HEK293 (cell line): ENCODE measurements at regions not wholly inside any gene's neighbourhood (a gene's known extent, or its start where the extent isn't known, plus 50 kb on each side); places are given as distances from the start of the nearest gene placed in this dataset.

ENCODE experiments used
- CTCF ChIA-PET: fragments of 350-600 bp; formaldehyde crosslinking; extraction: SDS; loops from one replicate; lab custom pipeline; 2021; ENCODE audit warnings: antibody characterized with exemption; lab: Yijun Ruan, JAX
- POLR2A ChIA-PET: fragments of 300-600 bp; formaldehyde crosslinking; extraction: SDS; loops from one replicate; lab custom pipeline; 2020; ENCODE audit warnings: antibody characterized with exemption, inconsistent platforms; lab: Yijun Ruan, JAX
- H3K27ac ChIP-seq: fragments of 200-500 bp; sonication (Bioruptor generic); 2 replicates; pipeline ENCODE4 v1.5.1; 2014; ENCODE audit warnings: low read depth, low read length, control low read depth, inconsistent platforms; ENCODE audit errors: extremely low read depth
- H3K36me3 ChIP-seq, 2 experiments: fragments of 200-500 bp in 1 of 2; sonication (Bioruptor generic) in 1 of 2; 1 replicate in 1 of 2; 2 replicates in 1 of 2; pipeline ENCODE4 v1.5.1; 2014 to 2017; ENCODE audit warnings: inconsistent platforms in 2 of 2, low read length in 2 of 2; ENCODE audit not compliant: control insufficient read depth in 2 of 2, insufficient read depth in 1 of 2
- H3K4me1 ChIP-seq: fragments of 200-500 bp; sonication (Bioruptor generic); 2 replicates; pipeline ENCODE4 v1.5.1; 2014; ENCODE audit warnings: mild to moderate bottlenecking, low read length, inconsistent platforms; ENCODE audit not compliant: control insufficient read depth, insufficient read depth
- H3K4me3 ChIP-seq: 2 replicates; pipeline ENCODE4 v1.5.1; 2011; ENCODE audit warnings: low read depth, mild to moderate bottlenecking, control low read depth, low read length, moderate library complexity
- H3K9me3 ChIP-seq: fragments of 200-500 bp; sonication (Bioruptor generic); 2 replicates; pipeline ENCODE4 v1.5.1; 2014; ENCODE audit warnings: low read depth, low read length, inconsistent platforms; ENCODE audit not compliant: control insufficient read depth, insufficient read depth
- GFI1B ChIP-seq: fragments of 450-650 bp; formaldehyde crosslinking; IDR thresholded peaks from 2 replicates; pipeline ENCODE4 v1.5.1; 2016; ENCODE audit warnings: missing biosample characterization, missing genetic modification characterization
- KLF8 ChIP-seq: fragments of 450-650 bp; formaldehyde crosslinking; IDR thresholded peaks from 2 replicates; pipeline ENCODE4 v1.5.1; 2016; ENCODE audit warnings: missing biosample characterization, missing genetic modification characterization
- PRDM2 ChIP-seq: fragments of 450-650 bp; formaldehyde crosslinking; IDR thresholded peaks from 2 replicates; pipeline ENCODE4 v1.5.1; 2016; ENCODE audit warnings: missing biosample characterization, missing genetic modification characterization, borderline replicate concordance
- SP3 ChIP-seq: fragments of 450-650 bp; formaldehyde crosslinking; IDR thresholded peaks from 2 replicates; pipeline ENCODE4 v1.5.1; 2016; ENCODE audit warnings: missing biosample characterization, missing genetic modification characterization
- TCF7L2 ChIP-seq: IDR thresholded peaks from 2 replicates; pipeline ENCODE4 v1.6.1; 2011; ENCODE audit warnings: low read depth, mild to moderate bottlenecking, inconsistent platforms, low read length, moderate library complexity, borderline replicate concordance
- ZBTB7A ChIP-seq: fragments of 450-650 bp; formaldehyde crosslinking; IDR thresholded peaks from 2 replicates; pipeline ENCODE4 v1.5.1; 2016; ENCODE audit warnings: low read depth, missing biosample characterization, missing genetic modification characterization
- ZFP3 ChIP-seq: fragments of 450-650 bp; formaldehyde crosslinking; IDR thresholded peaks from 2 replicates; pipeline ENCODE4 v1.5.1; 2016; ENCODE audit warnings: low read depth, missing biosample characterization, missing genetic modification characterization
- ZFP41 ChIP-seq: fragments of 450-650 bp; formaldehyde crosslinking; IDR thresholded peaks from 2 replicates; pipeline ENCODE4 v1.5.1; 2016; ENCODE audit warnings: missing biosample characterization, missing genetic modification characterization, borderline replicate concordance
- ZNF146 ChIP-seq: fragments of 450-650 bp; formaldehyde crosslinking; IDR thresholded peaks from 2 replicates; pipeline ENCODE4 v1.5.1; 2016; ENCODE audit warnings: missing biosample characterization, missing genetic modification characterization
- ZNF19 ChIP-seq: fragments of 450-650 bp; formaldehyde crosslinking; IDR thresholded peaks from 2 replicates; pipeline ENCODE4; 2016; ENCODE audit warnings: missing biosample characterization, missing genetic modification characterization, low read depth
- ZNF26 ChIP-seq: fragments of 450-650 bp; formaldehyde crosslinking; IDR thresholded peaks from 2 replicates; pipeline ENCODE4 v1.5.1; 2016; ENCODE audit warnings: missing biosample characterization, missing genetic modification characterization
- ZNF404 ChIP-seq: fragments of 450-650 bp; formaldehyde crosslinking; IDR thresholded peaks from 2 replicates; pipeline ENCODE4 v1.5.1; 2017; ENCODE audit warnings: missing biosample characterization, missing genetic modification characterization
- ZNF510 ChIP-seq: fragments of 450-650 bp; formaldehyde crosslinking; IDR thresholded peaks from 2 replicates; pipeline ENCODE4 v1.5.1; 2018; ENCODE audit warnings: mild to moderate bottlenecking, missing genetic modification characterization, missing biosample characterization; ENCODE audit not compliant: insufficient replicate concordance
- ZNF555 ChIP-seq: fragments of 450-650 bp; formaldehyde crosslinking; conservative IDR thresholded peaks from 2 replicates; pipeline ENCODE4 v1.5.1; 2017; ENCODE audit warnings: missing biosample characterization, mild to moderate bottlenecking, missing genetic modification characterization, inconsistent platforms
- ZNF585B ChIP-seq: fragments of 450-650 bp; formaldehyde crosslinking; IDR thresholded peaks from 2 replicates; pipeline ENCODE4 v1.5.1; 2016; ENCODE audit warnings: missing biosample characterization, missing genetic modification characterization
- ZNF624 ChIP-seq: fragments of 450-650 bp; formaldehyde crosslinking; IDR thresholded peaks from 2 replicates; pipeline ENCODE4 v1.5.1; 2017; ENCODE audit warnings: missing biosample characterization, missing genetic modification characterization
- ZNF704 ChIP-seq: fragments of 450-650 bp; formaldehyde crosslinking; IDR thresholded peaks from 2 replicates; pipeline ENCODE4 v1.5.1; 2016; ENCODE audit warnings: missing biosample characterization, missing genetic modification characterization
- ZNF768 ChIP-seq: fragments of 450-650 bp; formaldehyde crosslinking; IDR thresholded peaks from 2 replicates; pipeline ENCODE4 v1.5.1; 2018; ENCODE audit warnings: missing biosample characterization, mild to moderate bottlenecking, missing genetic modification characterization
- ZSCAN23 ChIP-seq: fragments of 450-650 bp; formaldehyde crosslinking; IDR thresholded peaks from 2 replicates; pipeline ENCODE4 v1.5.1; 2016; ENCODE audit warnings: missing biosample characterization, missing genetic modification characterization
- ZXDB ChIP-seq: fragments of 450-650 bp; formaldehyde crosslinking; IDR thresholded peaks from 2 replicates; pipeline ENCODE4 v1.5.1; 2016; ENCODE audit warnings: missing biosample characterization, missing genetic modification characterization
- TF ChIP-seq, protein P1 (sequence below): fragments of 450-650 bp; formaldehyde crosslinking; IDR thresholded peaks from 2 replicates; pipeline ENCODE4 v1.5.1; 2017; ENCODE audit warnings: missing biosample characterization, missing genetic modification characterization
- TF ChIP-seq, protein P2 (sequence below): fragments of 450-650 bp; formaldehyde crosslinking; IDR thresholded peaks from 2 replicates; pipeline ENCODE4 v1.5.1; 2016; ENCODE audit warnings: missing biosample characterization, missing genetic modification characterization, borderline replicate concordance

- no peak for TF ChIP-seq ZNF146 (tag by site-specific recombination)
- TF ChIP-seq ZFP41 (tag by site-specific recombination) = no peak
These were observed 498.1 kb upstream of the PSMD7 start (continued) for GRCh38 chr16:73798471-73798870.

GRCh38 chr16:73797115-73797514, 499.5 kb upstream of the PSMD7 start:
- TF ChIP-seq ZBTB7A = no peak
- TF ChIP-seq ZNF510 = no peak
- no peak for TF ChIP-seq ZNF768
- TF ChIP-seq ZXDB (tag by site-specific recombination) = no peak
- TF ChIP-seq TCF7L2 = no peak
- TF ChIP-seq PRDM2 (tag by site-specific recombination) = no peak
- no peak for TF ChIP-seq GFI1B (tag by site-specific recombination)
- TF ChIP-seq ZFP3 (tag by site-specific recombination) = no peak
- TF ChIP-seq, protein P1, sequence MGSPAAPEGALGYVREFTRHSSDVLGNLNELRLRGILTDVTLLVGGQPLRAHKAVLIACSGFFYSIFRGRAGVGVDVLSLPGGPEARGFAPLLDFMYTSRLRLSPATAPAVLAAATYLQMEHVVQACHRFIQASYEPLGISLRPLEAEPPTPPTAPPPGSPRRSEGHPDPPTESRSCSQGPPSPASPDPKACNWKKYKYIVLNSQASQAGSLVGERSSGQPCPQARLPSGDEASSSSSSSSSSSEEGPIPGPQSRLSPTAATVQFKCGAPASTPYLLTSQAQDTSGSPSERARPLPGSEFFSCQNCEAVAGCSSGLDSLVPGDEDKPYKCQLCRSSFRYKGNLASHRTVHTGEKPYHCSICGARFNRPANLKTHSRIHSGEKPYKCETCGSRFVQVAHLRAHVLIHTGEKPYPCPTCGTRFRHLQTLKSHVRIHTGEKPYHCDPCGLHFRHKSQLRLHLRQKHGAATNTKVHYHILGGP (tag by site-specific recombination) = no peak
- no peak for TF ChIP-seq ZNF624
- TF ChIP-seq ZNF19 (tag by site-specific recombination) = no peak
- TF ChIP-seq ZNF704 (tag by site-specific recombination) = no peak
- no peak for TF ChIP-seq ZNF555 (tag by site-specific recombination)
- ChIA-PET POLR2A (no interaction called here), CTCF (no interaction called here)
- Histone ChIP-seq H3K4me3 (no peak overlapping the region), H3K27ac (no peak overlapping the region), H3K9me3 (no peaks in the 10 kb centered on the region), H3K4me1 (no peaks in the 10 kb centered on the region), H3K36me3 (no peaks in the 10 kb centered on the region)

GRCh38 chr16:73796241-73796640, 500.4 kb upstream of the PSMD7 start:
- Histone ChIP-seq H3K4me1 (no peaks in the 10 kb centered on the region), H3K4me3 (no peak overlapping the region), H3K27ac (no peak overlapping the region), H3K36me3 (no peaks in the 10 kb centered on the region), H3K9me3 (no peaks in the 10 kb centered on the region)
- ChIA-PET CTCF (no interaction called here), POLR2A (no interaction called here)
- TF ChIP-seq SP3 (tag by site-specific recombination) = no peak
- TF ChIP-seq, protein P2, sequence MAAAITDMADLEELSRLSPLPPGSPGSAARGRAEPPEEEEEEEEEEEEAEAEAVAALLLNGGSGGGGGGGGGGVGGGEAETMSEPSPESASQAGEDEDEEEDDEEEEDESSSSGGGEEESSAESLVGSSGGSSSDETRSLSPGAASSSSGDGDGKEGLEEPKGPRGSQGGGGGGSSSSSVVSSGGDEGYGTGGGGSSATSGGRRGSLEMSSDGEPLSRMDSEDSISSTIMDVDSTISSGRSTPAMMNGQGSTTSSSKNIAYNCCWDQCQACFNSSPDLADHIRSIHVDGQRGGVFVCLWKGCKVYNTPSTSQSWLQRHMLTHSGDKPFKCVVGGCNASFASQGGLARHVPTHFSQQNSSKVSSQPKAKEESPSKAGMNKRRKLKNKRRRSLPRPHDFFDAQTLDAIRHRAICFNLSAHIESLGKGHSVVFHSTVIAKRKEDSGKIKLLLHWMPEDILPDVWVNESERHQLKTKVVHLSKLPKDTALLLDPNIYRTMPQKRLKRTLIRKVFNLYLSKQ (tag by site-specific recombination) = no peak
- TF ChIP-seq KLF8 (tag by site-specific recombination) = no peak
- no peak for TF ChIP-seq ZNF704 (tag by site-specific recombination)
- TF ChIP-seq ZSCAN23 (tag by site-specific recombination) = no peak
- TF ChIP-seq ZNF26 = no peak
- TF ChIP-seq ZNF146 (tag by site-specific recombination) = no peak
- TF ChIP-seq ZNF404 = no peak
- TF ChIP-seq ZNF585B (tag by site-specific recombination) = no peak
- no peak for TF ChIP-seq TCF7L2
